Choroid plexus epithelial cell (primary cell): ENCODE measurements at regions not wholly inside any gene's neighbourhood (a gene's known extent, or its start where the extent isn't known, plus 50 kb on each side); places are given as distances from the start of the nearest gene placed in this dataset.
A peak's percentile ranks its signal among the peaks of the same experiment; 100 is the strongest.

Experiments
- DNase-seq: peaks from one replicate; pipeline ENCODE4 v3.0.0-alpha.2; 2010; ENCODE audit warnings: low read depth
- H3K4me3 ChIP-seq: 2 replicates; pipeline ENCODE4 v1.5.1; 2011; ENCODE audit warnings: low read depth, mild to moderate bottlenecking, control low read depth, low read length, moderate library complexity
- CTCF ChIP-seq: conservative IDR thresholded peaks from 2 replicates; pipeline ENCODE4 v1.5.1; 2011; ENCODE audit warnings: low read depth, mild to moderate bottlenecking, control low read depth, inconsistent platforms, low read length, moderate library complexity

GRCh38 chr11:45021692-45022141 lies 71.0 kb upstream of the TP53I11 start:
- peak; percentile 31 for DNase-seq
- no peak overlapping the region for H3K4me3 ChIP-seq
- TF ChIP-seq CTCF, result no peak

- H3K4me3 ChIP-seq, result no peak overlapping the region
- TF ChIP-seq CTCF, result no peak
- DNase-seq, result no peak
Observed at GRCh38 chr11:45022294-45023064, 71.8 kb upstream of the TP53I11 start.

GRCh38 chr11:45023065-45023365 lies 72.3 kb upstream of the TP53I11 start:
- no peak for TF ChIP-seq CTCF
- DNase-seq, result no peak
- no peak overlapping the region for H3K4me3 ChIP-seq

GRCh38 chr11:45024316-45024715 lies 73.6 kb upstream of the TP53I11 start:
- no peak for TF ChIP-seq CTCF
- H3K4me3 ChIP-seq, result no peak overlapping the region
- DNase-seq, result no peak

GRCh38 chr11:45024846-45025588 lies 74.3 kb upstream of the TP53I11 start:
- no peak for TF ChIP-seq CTCF
- H3K4me3 ChIP-seq, result no peak overlapping the region
- no peak for DNase-seq

- H3K4me3 ChIP-seq, result no peak overlapping the region
- no peak for TF ChIP-seq CTCF
- peak; percentile 48 for DNase-seq
Observed at GRCh38 chr11:45025716-45026492, 75.2 kb upstream of the TP53I11 start.
